ENCODE measurements at regions not wholly inside any gene's neighbourhood (a gene's known extent, or its start where the extent isn't known, plus 50 kb on each side); places are given as distances from the start of the nearest gene placed in this dataset.

- no peaks in the 10 kb centered on the region for H3K4me1 Mint-ChIP-seq (ENCODE audit: low read depth)
- peaks cover 47% of the 10 kb centered on the region for H3K27me3 Mint-ChIP-seq
- H3K9me3 Mint-ChIP-seq = no peaks in the 10 kb centered on the region
- ChIA-PET POLR2A (no interaction called here), CTCF (interaction anchor here (0.8 to 3.5 kb wide), 4 partner anchors 15 to 149 kb away, joined by 3 to 14 read pairs (median 4); partner anchors contain the start of gene IL6)
- H3K27ac Mint-ChIP-seq = no peak overlapping the region
- intact Hi-C loops (cut with micrococcal nuclease) = no loop called here
- H3K36me3 Mint-ChIP-seq (ENCODE audit: low read depth) = no peaks in the 10 kb centered on the region
- DNase-seq (no peak), ATAC-seq (no peak)
- no peak for TF ChIP-seq CTCF (IDR thresholded peaks at IDR 0.05)
- no peak overlapping the region for H3K4me3 Mint-ChIP-seq
Observed at GRCh38 chr7:22578007-22578733, 78.2 kb upstream of the STEAP1B start.

DNA sequence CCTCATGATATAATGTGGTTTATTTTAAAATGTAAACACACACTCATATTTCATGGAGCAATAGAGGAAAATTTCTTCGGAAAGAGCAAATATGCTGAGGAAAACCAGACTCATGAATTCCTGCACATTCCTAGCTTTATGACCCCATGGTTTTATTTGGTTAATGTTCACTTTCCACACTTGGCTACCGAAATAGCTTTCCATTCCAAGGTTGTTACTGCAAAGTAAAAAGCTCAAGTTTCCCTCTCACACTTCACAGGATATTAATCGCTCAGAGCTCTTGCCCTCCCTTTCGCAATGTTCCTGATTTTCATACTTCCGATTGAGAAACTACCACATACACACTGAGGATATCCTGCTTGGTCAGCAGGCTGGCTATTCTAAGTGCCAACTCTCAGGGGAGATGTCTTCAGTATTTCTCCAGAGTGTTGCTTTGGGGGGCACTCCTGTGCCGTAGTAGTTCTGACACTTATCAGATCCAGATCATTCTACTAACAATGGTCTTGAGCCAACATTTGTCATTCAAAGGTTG, 77.5 kb upstream of the STEAP1B start:
- no peak overlapping the region for H3K27ac Mint-ChIP-seq
- ChIA-PET CTCF (interaction anchor here (1.0 to 3.5 kb wide), 3 partner anchors 14 to 150 kb away, joined by 3 to 14 read pairs (median 5); partner anchors contain the start of gene IL6), POLR2A (no interaction called here)
- intact Hi-C loops (cut with micrococcal nuclease) = no loop called here
- ATAC-seq (no peak), DNase-seq (no peak)
- no peaks in the 10 kb centered on the region for H3K9me3 Mint-ChIP-seq
- no peak for TF ChIP-seq CTCF (IDR thresholded peaks at IDR 0.05)
- H3K4me3 Mint-ChIP-seq = no peak overlapping the region
- H3K4me1 Mint-ChIP-seq (ENCODE audit: low read depth) = no peaks in the 10 kb centered on the region
- H3K36me3 Mint-ChIP-seq (ENCODE audit: low read depth) = no peaks in the 10 kb centered on the region
- peaks cover 42% of the 10 kb centered on the region for H3K27me3 Mint-ChIP-seq

DNA sequence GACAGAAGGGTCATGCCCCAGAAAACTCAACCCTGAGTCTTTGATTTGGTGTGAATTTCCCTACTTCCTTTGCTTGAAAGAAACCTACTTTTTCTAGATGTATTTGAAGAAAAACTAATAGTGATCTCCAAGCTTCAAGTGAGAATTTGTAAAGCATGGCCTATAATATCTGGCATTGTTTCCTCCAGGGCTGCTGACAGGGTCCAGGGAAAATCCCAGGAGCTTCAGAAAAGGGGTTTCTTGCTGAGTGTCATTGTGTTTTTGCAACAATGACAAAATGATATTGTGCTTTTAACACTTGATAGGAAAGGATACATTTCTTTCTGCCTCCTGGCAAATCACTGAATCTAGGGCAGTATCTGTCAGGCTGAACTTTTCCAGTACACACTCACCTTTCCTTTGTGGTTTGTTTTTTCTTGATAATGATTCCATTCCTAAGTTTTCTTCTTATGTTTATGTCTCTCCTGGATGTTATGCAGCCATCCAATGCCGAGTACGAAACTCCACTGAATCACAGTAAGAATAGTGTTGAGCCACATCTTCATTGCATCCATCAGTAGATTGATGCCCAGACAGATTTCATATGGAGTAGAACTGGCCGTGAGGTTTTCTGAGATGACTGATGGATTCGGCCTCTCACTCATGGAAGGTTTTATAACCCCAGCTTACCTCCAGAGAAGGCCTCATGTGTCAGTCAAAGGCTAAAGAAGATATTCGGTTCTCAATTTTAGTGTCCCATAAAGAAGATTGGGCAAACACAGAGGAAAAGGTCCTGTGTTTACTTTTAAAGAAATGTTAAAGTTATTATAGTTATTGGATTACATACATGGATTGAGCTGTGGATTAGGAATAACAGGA, 76.9 kb upstream of the STEAP1B start:
- Mint-ChIP-seq H3K4me1 (ENCODE audit: low read depth) (no peaks in the 10 kb centered on the region), H3K9me3 (no peaks in the 10 kb centered on the region), H3K27ac (no peak overlapping the region), H3K36me3 (ENCODE audit: low read depth) (no peaks in the 10 kb centered on the region), H3K27me3 (peaks cover 42% of the 10 kb centered on the region), H3K4me3 (no peak overlapping the region)
- ATAC-seq (no peak), DNase-seq (no peak)
- no peak for TF ChIP-seq CTCF (IDR thresholded peaks at IDR 0.05)
- POLR2A ChIA-PET = no interaction called here
- intact Hi-C loops (cut with micrococcal nuclease) = no loop called here
- CTCF ChIA-PET = interaction anchor here (0.6 to 3.5 kb wide), 4 partner anchors 13 to 496 kb away, joined by 3 to 14 read pairs (median 4); partner anchors contain the start of gene IL6

DNA sequence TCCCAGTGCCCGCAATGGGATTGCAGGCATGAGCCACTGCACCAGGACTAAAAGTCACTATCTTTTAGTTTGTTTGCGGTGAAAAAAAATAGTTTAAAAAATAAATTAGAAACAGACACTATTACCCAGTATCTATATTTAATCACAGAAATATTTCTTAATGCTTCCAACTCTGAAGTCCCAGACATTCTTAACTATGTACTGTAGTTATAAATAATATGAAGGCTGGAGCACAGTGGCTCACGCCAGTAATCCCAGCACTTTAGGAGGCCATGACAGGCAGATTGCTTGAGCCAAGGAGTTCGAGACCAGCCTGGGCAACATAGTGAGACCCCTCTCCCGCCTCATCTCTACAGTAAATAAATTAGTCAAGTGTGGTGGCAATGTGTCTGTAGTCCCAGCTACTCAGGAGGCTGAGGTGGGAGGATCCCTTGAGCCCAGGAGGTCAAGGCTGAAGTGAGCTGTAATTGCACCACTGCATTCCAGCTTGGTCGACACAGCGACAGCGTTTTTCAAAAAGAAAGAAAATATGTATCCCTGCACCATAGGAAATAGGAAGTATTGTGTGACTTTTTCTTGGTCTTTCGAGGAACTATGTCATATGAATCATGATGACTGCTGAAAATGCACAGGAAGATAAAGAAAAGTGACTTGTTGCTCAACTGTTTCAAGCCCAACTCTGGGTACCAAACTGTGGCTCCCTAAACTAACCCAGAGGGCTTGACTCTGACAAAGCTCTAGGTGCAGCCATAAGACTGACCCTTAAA, 74.9 kb upstream of the STEAP1B start:
- Mint-ChIP-seq H3K27ac (no peak overlapping the region), H3K36me3 (ENCODE audit: low read depth) (no peaks in the 10 kb centered on the region), H3K27me3 (peaks cover 50% of the 10 kb centered on the region), H3K4me1 (ENCODE audit: low read depth) (peaks cover 1% of the 10 kb centered on the region), H3K9me3 (no peaks in the 10 kb centered on the region), H3K4me3 (no peak overlapping the region)
- intact Hi-C loops (cut with micrococcal nuclease) = no loop called here
- CTCF ChIA-PET = interaction anchor here (1.0 kb wide), 1 partner anchor 148 kb away, joined by 3 read pairs; no protein-coding TSS in a partner anchor
- TF ChIP-seq CTCF (IDR thresholded peaks at IDR 0.05) = no peak
- POLR2A ChIA-PET = no interaction called here
- ATAC-seq = no peak
- no peak for DNase-seq
